HCT116 (cell line): ENCODE measurements at regions not wholly inside any gene's neighbourhood (a gene's known extent, or its start where the extent isn't known, plus 50 kb on each side); places are given as distances from the start of the nearest gene placed in this dataset.

ENCODE experiments used
- CTCF ChIP-seq, 3 experiments: fragments of 200-600 bp in 1 of 3; sonication (generic) in 1 of 3; IDR thresholded peaks in 2 of 3; conservative IDR thresholded peaks in 1 of 3; 2 replicates each; pipeline ENCODE4 v1.5.1; 2012 to 2017; ENCODE audit warnings: low read depth in 2 of 3, low read length in 2 of 3, antibody characterized with exemption in 1 of 3, borderline replicate concordance in 1 of 3, control low read depth in 1 of 3, mild to moderate bottlenecking in 1 of 3, mixed read lengths in 1 of 3, mixed run types in 1 of 3, moderate library complexity in 1 of 3; ENCODE audit not compliant: insufficient read depth in 1 of 3
- EZH2phosphoT487 ChIP-seq: fragments of 200-600 bp; IDR thresholded peaks from 2 replicates; pipeline ENCODE4 v1.6.1; 2018; ENCODE audit warnings: antibody characterized with exemption, borderline replicate concordance
- FOSL1 ChIP-seq: IDR thresholded peaks from 2 replicates; pipeline ENCODE4 v1.6.1; 2012; ENCODE audit warnings: low read depth
- MAX ChIP-seq: IDR thresholded peaks from 2 replicates; pipeline ENCODE4 v1.6.1; 2012
- POLR2A ChIP-seq: IDR thresholded peaks from 2 replicates; pipeline ENCODE4 v1.7.0; 2011; ENCODE audit warnings: borderline replicate concordance; ENCODE audit not compliant: insufficient read depth, insufficient read length; ENCODE audit errors: extremely low read depth
- POLR2AphosphoS5 ChIP-seq: IDR thresholded peaks from 2 replicates; pipeline ENCODE4 v1.6.1; 2011; ENCODE audit warnings: mild to moderate bottlenecking, low read depth, low read length, moderate library complexity
- RAD21 ChIP-seq: IDR thresholded peaks from 2 replicates; pipeline ENCODE4 v1.6.1; 2012; ENCODE audit warnings: low read depth, mild to moderate bottlenecking

GRCh38 chr1:2859219-2859880, 57.9 kb upstream of the TTC34 start:
- TF ChIP-seq CTCF (IDR thresholded peaks at IDR 0.05 in 2 of 3, conservative IDR thresholded peaks at IDR 0.05 in 1 of 3; ENCODE audit: borderline replicate concordance in 1 of 3, insufficient read depth in 1 of 3, low read depth in 2 of 3, low read length in 2 of 3) (no peak), FOSL1 (no peak), MAX (no peak), POLR2AphosphoS5 (no peak), POLR2A (no peak), EZH2phosphoT487 (no peak), RAD21 (no peak)
